Skeletal muscle cell (primary cell): ENCODE measurements at regions not wholly inside any gene's neighbourhood (a gene's known extent, or its start where the extent isn't known, plus 50 kb on each side); places are given as distances from the start of the nearest gene placed in this dataset.

Source experiments
- DNase-seq: peaks from one replicate; pipeline ENCODE4 v3.0.0-alpha.2; 2010; ENCODE audit warnings: low read depth
- H3K4me3 ChIP-seq: 2 replicates; pipeline ENCODE4 v1.5.1; 2011; ENCODE audit warnings: low read depth, mild to moderate bottlenecking, control low read depth, low read length, moderate library complexity

- no peak overlapping the region for H3K4me3 ChIP-seq
- no peak for DNase-seq
Observed at GRCh38 chr16:86096850-86097249, 197.9 kb downstream of the IRF8 start.

GRCh38 chr16:86099326-86099725 is 200.4 kb downstream of the IRF8 start:
- DNase-seq = no peak

GRCh38 chr16:86100205-86101136 is 201.5 kb downstream of the IRF8 start:
- DNase-seq = no peak
- H3K4me3 ChIP-seq = no peak overlapping the region

More at GRCh38 chr16:86099326-86099725, 200.4 kb downstream of the IRF8 start:
- no peak overlapping the region for H3K4me3 ChIP-seq

- DNase-seq = no peak
- no peak overlapping the region for H3K4me3 ChIP-seq
Observed at GRCh38 chr16:86101137-86101896, 202.4 kb downstream of the IRF8 start.

- no peak overlapping the region for H3K4me3 ChIP-seq
- no peak for DNase-seq
Observed at GRCh38 chr16:86101897-86102157, 202.9 kb downstream of the IRF8 start.

DNA sequence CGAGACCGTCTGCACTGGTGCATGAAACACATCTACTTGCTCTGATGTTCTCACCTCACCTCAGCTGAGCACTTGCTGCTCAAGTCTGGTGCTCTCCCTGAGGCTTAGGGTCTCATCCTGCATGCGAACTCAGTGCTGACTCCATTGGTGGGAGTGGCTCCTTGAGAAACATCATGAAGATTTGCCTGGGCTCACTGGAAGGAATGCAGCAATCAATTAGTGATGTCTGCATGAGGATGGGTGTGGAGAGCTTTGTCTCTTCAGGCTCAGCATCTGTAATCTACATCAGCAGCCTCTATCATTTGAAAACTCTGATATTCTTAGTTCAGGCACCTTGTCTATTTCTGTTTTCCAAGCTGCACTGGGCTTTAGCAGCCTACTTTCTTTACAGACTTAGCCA is 204.4 kb downstream of the IRF8 start:
- DNase-seq = no peak
- no peak overlapping the region for H3K4me3 ChIP-seq

DNA sequence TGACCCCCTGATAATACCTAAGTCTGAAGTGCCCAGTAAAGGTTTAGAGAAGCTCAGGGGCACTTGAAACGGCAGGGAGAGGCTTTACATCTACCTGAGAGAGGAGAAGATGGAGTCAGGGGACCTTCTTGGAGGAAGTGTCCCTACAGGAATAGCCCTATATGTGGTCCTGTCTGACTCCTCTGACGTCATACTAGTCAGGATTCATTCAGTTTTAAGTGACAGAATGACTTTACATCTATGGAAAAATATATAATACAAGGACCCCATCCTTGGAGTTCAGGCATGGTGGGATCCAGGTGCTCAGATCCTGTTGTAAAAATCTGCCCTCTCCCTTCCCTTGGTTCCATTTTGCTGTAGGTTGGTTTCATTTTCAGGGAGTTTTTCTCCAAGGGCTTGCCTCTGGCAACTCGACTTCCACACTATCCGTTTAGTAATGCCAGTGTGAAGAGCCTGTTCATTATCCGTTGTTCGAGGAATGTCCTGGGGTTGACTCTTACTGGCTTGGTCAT is 205.6 kb downstream of the IRF8 start:
- H3K4me3 ChIP-seq = no peak overlapping the region
- no peak for DNase-seq

DNA sequence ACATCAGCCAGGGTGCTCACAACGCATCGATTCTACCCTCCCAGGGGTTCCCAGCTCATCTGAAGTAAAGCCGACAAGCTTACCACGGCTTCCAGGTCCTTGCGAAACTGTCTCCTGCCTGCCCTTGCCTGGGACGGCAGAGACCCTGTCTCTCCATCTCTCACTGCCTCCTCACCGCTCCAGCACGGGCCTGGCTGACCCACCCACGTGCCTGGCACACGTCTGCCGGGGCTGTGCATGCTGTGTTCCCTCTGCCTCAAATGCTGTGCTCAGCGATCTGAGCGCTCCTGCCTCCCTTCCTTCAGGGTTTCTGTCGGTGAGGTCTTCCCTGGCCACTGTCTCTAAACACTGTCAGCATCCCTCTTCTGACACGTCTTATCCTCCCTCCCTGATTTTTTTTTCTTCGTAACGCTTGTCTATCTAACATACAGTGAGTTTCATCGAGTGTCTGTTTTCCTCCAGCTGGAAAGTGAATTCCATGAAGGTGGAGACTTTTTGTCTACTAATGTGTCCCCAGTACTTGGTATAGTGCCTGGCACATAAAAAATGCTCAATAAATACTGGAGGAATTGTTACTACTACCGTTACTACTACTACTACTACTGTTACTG is 208.4 kb downstream of the IRF8 start:
- DNase-seq = no peak
- no peak overlapping the region for H3K4me3 ChIP-seq

DNA sequence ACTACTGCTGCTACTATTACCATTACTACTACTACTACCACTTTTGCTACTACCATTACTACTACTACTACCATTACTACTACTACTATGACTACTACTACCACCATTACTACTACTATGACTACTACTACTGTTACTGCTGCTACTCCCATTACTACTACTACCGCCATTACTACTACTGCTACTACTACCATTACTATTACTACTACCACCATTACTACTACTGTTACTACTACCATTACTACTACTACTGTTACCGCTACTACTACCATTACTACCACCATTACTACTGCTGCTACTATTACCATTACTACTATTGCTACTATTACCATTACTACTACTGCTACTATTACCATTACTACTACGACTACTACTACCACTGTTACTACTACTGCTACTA is 209.1 kb downstream of the IRF8 start:
- H3K4me3 ChIP-seq = no peak overlapping the region
- DNase-seq = no peak

- H3K4me3 ChIP-seq = no peak overlapping the region
- DNase-seq = no peak
Observed at GRCh38 chr16:86110134-86110533, 211.2 kb downstream of the IRF8 start.

GRCh38 chr16:86110726-86111125 is 211.8 kb downstream of the IRF8 start:
- DNase-seq = no peak

GRCh38 chr16:86112178-86112577 is 213.2 kb downstream of the IRF8 start:
- no peak overlapping the region for H3K4me3 ChIP-seq

More at GRCh38 chr16:86110726-86111125, 211.8 kb downstream of the IRF8 start:
- H3K4me3 ChIP-seq = no peak overlapping the region

DNA sequence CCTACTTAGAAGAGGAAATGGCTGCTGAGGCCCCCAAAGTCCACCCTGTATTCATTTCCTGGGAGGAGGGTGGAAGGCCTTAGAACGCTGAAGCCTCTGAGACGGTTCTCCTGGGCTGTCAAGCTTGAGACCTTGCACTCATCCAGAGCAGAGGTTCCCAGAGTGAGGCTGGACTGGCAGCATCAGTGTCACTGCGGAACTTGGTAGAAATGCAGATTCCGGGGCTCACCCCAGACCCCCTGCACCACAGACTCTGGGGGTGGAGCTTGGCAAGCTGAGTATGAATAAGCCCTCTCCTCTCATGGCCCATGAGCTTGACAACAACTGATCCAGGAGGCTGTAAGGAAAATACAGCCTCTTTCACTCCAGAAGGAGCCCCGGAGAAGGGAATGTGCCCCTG is 218.3 kb downstream of the IRF8 start:
- DNase-seq = no peak
- no peak overlapping the region for H3K4me3 ChIP-seq

More at GRCh38 chr16:86112178-86112577, 213.2 kb downstream of the IRF8 start:
- DNase-seq = no peak

- H3K4me3 ChIP-seq = no peak overlapping the region
- DNase-seq = no peak
Observed at GRCh38 chr16:86117756-86118155, 218.8 kb downstream of the IRF8 start.

- no peak overlapping the region for H3K4me3 ChIP-seq
- DNase-seq = no peak
Observed at GRCh38 chr16:86118467-86119307, 219.7 kb downstream of the IRF8 start.

- no peak overlapping the region for H3K4me3 ChIP-seq
- DNase-seq = no peak
Observed at GRCh38 chr16:86120201-86121192, 221.5 kb downstream of the IRF8 start.

DNA sequence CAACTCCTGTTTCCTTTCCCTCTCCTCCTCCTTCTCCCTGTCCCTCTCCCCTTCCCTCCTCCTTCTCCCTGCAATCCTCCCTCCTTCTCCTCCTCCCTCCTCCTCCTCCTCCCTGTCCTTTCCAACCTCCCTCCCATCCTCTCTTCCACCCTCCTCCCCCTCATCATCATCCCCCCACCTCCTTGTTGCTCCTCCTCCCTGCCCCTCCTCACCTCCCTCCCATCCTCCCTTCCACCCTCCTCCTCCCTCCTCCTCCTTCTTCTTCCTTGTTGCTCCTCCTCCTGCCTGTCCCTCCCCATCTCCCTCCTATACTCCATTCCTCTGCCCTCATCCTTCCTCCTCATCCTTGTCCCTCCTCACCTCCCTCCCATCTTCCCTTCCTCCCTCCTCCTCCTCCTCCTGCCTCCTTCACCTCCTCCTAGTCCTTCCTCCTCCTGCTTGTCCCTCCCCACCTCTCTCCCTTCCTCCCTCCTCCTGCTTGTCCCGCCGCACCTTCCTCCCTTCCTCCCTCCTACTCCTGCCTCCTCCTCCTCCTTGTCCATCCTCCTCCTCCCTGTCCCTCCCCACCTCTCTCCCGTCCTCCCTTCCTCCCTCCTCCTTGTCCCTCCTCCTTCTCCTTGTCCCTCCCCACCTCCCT is 222.5 kb downstream of the IRF8 start:
- H3K4me3 ChIP-seq = no peak overlapping the region
- no peak for DNase-seq
